Activated T-helper 17 cell treated with anti-CD3 and anti-CD28 coated beads, Interleukin-2, amount 50 U/mL, for 72 hours (primary cell): ENCODE measurements at regions not wholly inside any gene's neighbourhood (a gene's known extent, or its start where the extent isn't known, plus 50 kb on each side); places are given as distances from the start of the nearest gene placed in this dataset.
"Not testable (repeated sequence)": the region's sequence is repeated elsewhere in the genome, so short reads cannot be mapped to it uniquely, and the experiment has no call there.

Experiments used
- ATAC-seq: fragments of 150-1000 bp; cut with Tn5 transposase; replicated peaks from 2 replicates; pipeline ENCODE4 v1.10.0; 2021; ENCODE audit warnings: mild to moderate bottlenecking, moderate library complexity
- H3K27ac Mint-ChIP-seq: one replicate; pipeline ENCODE4 v1.8.0; 2022; ENCODE audit warnings: mixed read lengths
- H3K27me3 Mint-ChIP-seq: one replicate; pipeline ENCODE4 v1.8.0; 2022; ENCODE audit warnings: mixed read lengths
- H3K36me3 Mint-ChIP-seq: one replicate; pipeline ENCODE4 v1.8.0; 2022; ENCODE audit warnings: low read depth, mild to moderate bottlenecking, mixed read lengths
- H3K4me1 Mint-ChIP-seq: one replicate; pipeline ENCODE4 v1.8.0; 2022; ENCODE audit warnings: mixed read lengths
- H3K4me3 Mint-ChIP-seq: one replicate; pipeline ENCODE4 v1.8.0; 2022; ENCODE audit warnings: mild to moderate bottlenecking, mixed read lengths
- H3K9me3 Mint-ChIP-seq: one replicate; pipeline ENCODE4 v1.8.0; 2022; ENCODE audit warnings: mixed read lengths

DNA sequence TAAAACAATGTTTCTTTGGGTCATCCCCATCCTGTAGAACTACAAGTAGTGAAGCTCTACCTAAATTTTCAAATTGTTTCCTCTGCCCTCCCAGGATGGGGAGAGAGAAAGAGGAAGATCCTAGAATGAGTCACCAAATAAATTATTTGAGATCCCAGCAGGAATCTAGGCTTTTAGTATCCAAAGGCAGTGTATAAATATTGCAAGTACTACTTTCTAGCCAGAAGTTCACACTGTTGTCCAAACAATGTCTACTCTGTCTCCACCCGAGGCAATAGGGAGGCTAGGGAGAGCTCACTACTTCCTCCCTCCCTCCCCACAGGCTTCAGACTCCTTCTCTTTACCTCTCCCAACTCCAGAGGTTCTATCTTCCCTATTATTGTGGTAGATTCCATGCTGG is 362.8 kb downstream of the MRPS30 start:
- ATAC-seq: no peak
- Mint-ChIP-seq H3K4me1 (no peaks in the 10 kb centered on the region), H3K27me3 (no peaks in the 10 kb centered on the region), H3K27ac (no peak overlapping the region), H3K36me3 (no peaks in the 10 kb centered on the region), H3K4me3 (no peak overlapping the region), H3K9me3 (peaks cover 11% of the 10 kb centered on the region)

DNA sequence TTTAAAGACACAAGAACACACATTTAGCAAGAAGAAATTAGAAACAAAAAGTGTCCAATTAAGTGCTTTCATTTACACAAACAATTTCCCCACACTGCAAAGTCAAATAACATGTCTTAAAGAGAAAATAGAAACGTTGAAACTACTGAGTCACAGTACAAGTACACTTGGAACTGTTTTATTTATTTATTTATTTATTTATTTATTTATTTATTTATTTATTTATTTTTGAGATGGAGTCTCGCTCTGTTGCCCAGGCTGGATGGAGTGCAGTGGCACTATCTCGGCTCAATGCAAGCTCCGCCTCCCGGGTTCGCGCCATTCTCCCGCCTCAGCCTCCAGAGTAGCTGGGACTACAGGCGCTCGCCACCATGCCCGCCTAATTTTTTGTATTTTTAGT is 363.9 kb downstream of the MRPS30 start:
- not testable (repeated sequence) for H3K9me3 Mint-ChIP-seq, H3K4me3 Mint-ChIP-seq, H3K36me3 Mint-ChIP-seq, H3K4me1 Mint-ChIP-seq, ATAC-seq, H3K27ac Mint-ChIP-seq, H3K27me3 Mint-ChIP-seq

DNA sequence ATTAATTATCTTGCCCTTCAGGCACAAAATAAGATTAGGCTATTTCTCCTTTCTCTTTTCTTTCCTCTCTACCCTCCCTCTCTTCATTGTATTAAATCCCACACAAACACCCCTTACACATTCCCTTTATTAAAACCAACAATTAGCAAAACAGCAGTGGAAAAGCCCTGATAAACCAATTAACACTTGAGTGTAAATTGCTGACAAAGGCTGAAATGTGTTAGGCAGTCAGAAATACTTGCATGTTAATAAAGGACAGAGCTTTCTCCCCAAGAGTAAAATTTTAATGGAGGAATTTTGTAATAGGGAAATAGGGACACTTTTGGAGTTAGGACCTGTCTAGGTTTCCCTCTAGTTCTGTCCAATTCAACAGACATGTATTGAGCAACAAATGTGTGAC is 370.9 kb downstream of the MRPS30 start:
- Mint-ChIP-seq H3K27ac (no peak overlapping the region), H3K4me1 (no peaks in the 10 kb centered on the region), H3K27me3 (no peaks in the 10 kb centered on the region), H3K36me3 (no peaks in the 10 kb centered on the region), H3K4me3 (no peak overlapping the region), H3K9me3 (peaks cover 27% of the 10 kb centered on the region)
- ATAC-seq: no peak

- Mint-ChIP-seq H3K36me3 (no peaks in the 10 kb centered on the region), H3K4me3 (no peak overlapping the region), H3K9me3 (peaks cover 11% of the 10 kb centered on the region), H3K27me3 (no peaks in the 10 kb centered on the region), H3K27ac (no peak overlapping the region), H3K4me1 (no peaks in the 10 kb centered on the region)
- ATAC-seq: no peak
Measured at GRCh38 chr5:45189042-45189441, 380.3 kb downstream of the MRPS30 start.

DNA sequence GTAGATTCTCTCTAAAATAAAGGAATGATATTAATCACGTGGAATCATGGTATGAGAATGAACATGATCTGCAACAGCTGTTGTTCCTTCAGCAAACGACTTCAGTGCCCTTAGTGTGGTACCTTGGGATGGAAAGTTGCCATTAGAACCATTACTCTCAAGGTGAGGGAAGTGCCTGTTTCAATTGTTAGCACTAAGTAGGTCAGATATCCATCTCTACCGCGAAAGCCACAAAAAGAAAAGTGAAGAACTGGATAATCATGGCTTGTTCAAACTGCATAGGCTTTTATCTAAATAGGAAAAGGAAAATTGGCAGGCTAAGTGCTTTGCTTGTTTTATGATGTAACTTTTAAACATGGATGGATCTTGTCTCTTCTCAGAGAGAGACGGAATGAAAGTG is 380.7 kb downstream of the MRPS30 start:
- Mint-ChIP-seq H3K9me3 (peaks cover 8% of the 10 kb centered on the region), H3K36me3 (no peaks in the 10 kb centered on the region), H3K27me3 (no peaks in the 10 kb centered on the region), H3K4me1 (no peaks in the 10 kb centered on the region), H3K4me3 (no peak overlapping the region), H3K27ac (no peak overlapping the region)
- ATAC-seq: no peak

GRCh38 chr5:45195026-45195425 is 386.3 kb downstream of the MRPS30 start:
- H3K27ac Mint-ChIP-seq: no peak overlapping the region
- H3K27me3 Mint-ChIP-seq: no peaks in the 10 kb centered on the region
- no peaks in the 10 kb centered on the region for H3K4me1 Mint-ChIP-seq
- H3K36me3 Mint-ChIP-seq: no peaks in the 10 kb centered on the region
- peaks cover 19% of the 10 kb centered on the region for H3K9me3 Mint-ChIP-seq
- no peak overlapping the region for H3K4me3 Mint-ChIP-seq
- ATAC-seq: no peak
